ENCODE measurements at regions not wholly inside any gene's neighbourhood (a gene's known extent, or its start where the extent isn't known, plus 50 kb on each side); places are given as distances from the start of the nearest gene placed in this dataset.
"Not testable (repeated sequence)": the region's sequence is repeated elsewhere in the genome, so short reads cannot be mapped to it uniquely, and the experiment has no call there.

DNA sequence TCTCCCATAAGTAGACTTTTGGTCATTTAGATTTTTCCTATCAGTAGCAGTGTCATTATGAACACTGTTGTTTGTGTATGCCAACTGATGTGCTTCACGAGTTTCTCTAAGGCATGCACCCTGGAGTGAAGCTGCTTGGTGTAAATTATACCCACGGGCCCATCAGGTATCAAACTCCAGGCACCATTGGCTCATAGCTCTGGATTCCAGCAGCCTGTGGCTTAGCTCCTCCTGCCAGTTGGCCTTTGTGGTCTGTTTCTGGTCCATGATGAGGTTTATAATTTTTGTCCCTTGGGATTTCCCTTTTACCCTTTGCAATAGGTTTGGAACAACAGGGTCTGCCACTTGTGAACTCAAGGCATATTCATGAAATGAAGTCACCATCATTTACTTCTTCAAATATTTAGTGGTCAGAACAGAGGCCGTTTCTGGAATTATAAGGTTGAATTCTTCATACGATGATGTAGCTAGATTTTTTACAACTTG, 350.5 kb downstream of the PRL start:
- Histone ChIP-seq H3K9me3 (ENCODE audit: control insufficient read depth, insufficient read depth, low read length) (no peaks in the 10 kb centered on the region), H3K27me3 (ENCODE audit: control insufficient read depth, insufficient read depth, low read length) (no peaks in the 10 kb centered on the region), H3K4me3 (ENCODE audit: low read depth, low read length) (no peak overlapping the region), H3K27ac (ENCODE audit: low read depth, low read length) (peak overlapping the region; percentile 81)
- no peak for TF ChIP-seq CTCF (IDR thresholded peaks at IDR 0.05; ENCODE audit: low read depth, low read length)
- DNase-seq (ENCODE audit: low read depth, low spot score): peak; percentile 93
- CTCF ChIA-PET: interaction anchor here (0.7 kb wide), 1 partner anchor 21 kb away, joined by 4 read pairs; no protein-coding TSS in a partner anchor
- POLR2A ChIA-PET: interaction anchor here (0.7 to 1.3 kb wide), 8 partner anchors 10 to 1430 kb away, joined by 3 to 8 read pairs (median 4); partner anchors contain the start of gene SOX4

DNA sequence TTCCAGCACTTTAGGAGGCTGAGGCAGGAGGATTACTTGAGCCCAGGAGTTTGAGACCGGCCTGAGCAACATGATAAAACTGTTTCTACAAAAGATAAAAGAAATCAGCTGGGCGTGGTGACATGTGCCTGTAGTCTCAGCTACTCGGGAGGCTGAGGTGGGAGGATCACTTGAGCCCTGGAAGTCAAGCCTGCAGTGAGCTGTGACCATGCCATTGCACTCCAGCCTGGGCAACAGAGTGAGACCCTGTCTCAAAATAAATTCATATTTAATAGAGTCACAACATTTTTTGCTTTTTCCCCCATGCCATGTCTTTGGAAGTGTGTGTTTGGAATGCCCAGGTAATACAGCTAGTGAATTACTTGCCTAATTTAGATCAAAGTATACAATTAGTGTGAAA, 349.6 kb downstream of the PRL start:
- H3K4me3 ChIP-seq (ENCODE audit: low read depth, low read length); H3K27me3 ChIP-seq (ENCODE audit: control insufficient read depth, insufficient read depth, low read length); CTCF ChIA-PET; H3K27ac ChIP-seq (ENCODE audit: low read depth, low read length); H3K9me3 ChIP-seq (ENCODE audit: control insufficient read depth, insufficient read depth, low read length); DNase-seq (ENCODE audit: low read depth, low spot score): not testable (repeated sequence)
- POLR2A ChIA-PET: interaction anchor here (0.6 to 1.3 kb wide), 5 partner anchors 31 to 402 kb away, joined by 3 to 8 read pairs (median 4); no protein-coding TSS in a partner anchor

GRCh38 chr6:21947731-21948386, 349.0 kb downstream of the PRL start:
- no peak for TF ChIP-seq CTCF (IDR thresholded peaks at IDR 0.05; ENCODE audit: low read depth, low read length)
- H3K27ac ChIP-seq (ENCODE audit: low read depth, low read length): no peak overlapping the region
- H3K27me3 ChIP-seq (ENCODE audit: control insufficient read depth, insufficient read depth, low read length): no peaks in the 10 kb centered on the region
- H3K9me3 ChIP-seq (ENCODE audit: control insufficient read depth, insufficient read depth, low read length): no peaks in the 10 kb centered on the region
- ChIA-PET POLR2A (interaction anchor here (0.6 to 0.7 kb wide), 2 partner anchors 175 to 401 kb away, joined by 5 to 8 read pairs; no protein-coding TSS in a partner anchor), CTCF (no interaction called here)
- no peak for DNase-seq (ENCODE audit: low read depth, low spot score)
- no peak overlapping the region for H3K4me3 ChIP-seq (ENCODE audit: low read depth, low read length)

DNA sequence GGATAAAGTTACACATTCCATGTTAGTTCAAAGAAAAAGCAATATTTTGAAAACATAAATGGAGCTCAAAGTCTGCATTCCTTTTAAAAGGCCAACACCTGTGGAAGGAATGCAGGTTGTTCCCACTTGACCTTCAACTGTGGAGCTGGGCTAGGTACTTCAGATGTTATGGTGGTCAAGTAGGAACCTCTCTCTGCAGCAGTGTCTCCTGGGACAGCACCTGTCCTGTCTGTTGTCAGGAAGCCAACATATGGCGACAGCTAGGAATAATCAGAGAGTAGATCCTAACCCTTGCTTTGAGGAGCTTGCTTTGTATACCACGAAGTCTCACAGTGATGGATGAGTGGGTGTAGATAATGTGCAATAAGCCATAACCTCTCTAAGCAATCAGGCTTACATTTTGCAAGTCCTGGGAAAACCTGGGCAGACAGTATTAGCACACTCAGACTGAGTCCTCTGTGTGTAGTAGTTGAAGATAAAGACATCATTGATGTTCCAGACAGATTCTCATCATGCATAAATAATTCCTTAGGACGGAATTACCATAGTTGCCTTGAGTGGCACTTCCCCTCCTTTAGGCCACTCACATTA, 347.5 kb downstream of the PRL start:
- Histone ChIP-seq H3K27ac (ENCODE audit: low read depth, low read length) (no peak overlapping the region), H3K4me3 (ENCODE audit: low read depth, low read length) (no peak overlapping the region), H3K9me3 (ENCODE audit: control insufficient read depth, insufficient read depth, low read length) (no peaks in the 10 kb centered on the region), H3K27me3 (ENCODE audit: control insufficient read depth, insufficient read depth, low read length) (no peaks in the 10 kb centered on the region)
- CTCF ChIA-PET: no interaction called here
- no peak for DNase-seq (ENCODE audit: low read depth, low spot score)
- no peak for TF ChIP-seq CTCF (IDR thresholded peaks at IDR 0.05; ENCODE audit: low read depth, low read length)
- POLR2A ChIA-PET: interaction anchor here (1.2 kb wide), 1 partner anchor 356 kb away, joined by 3 read pairs; the partner anchor contains the start of gene SOX4

DNA sequence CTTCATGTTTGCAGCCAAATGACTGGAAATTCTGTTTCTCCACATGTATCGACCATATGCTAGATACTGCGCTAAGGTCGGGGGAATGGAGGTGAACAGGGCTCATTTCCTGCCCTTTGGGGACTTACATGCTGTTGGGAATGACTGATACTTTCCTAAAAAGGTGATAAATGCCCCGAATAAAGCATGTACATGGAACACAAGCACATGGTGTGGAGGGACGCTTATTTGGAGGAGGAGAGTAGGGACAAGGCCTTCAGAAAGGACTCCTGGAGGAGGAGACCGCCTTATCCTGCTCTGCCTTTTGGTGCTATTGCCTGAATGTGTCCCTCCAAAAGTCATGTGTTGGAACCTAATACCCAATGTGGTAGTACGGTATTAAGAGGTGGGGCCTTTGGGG, 344.5 kb downstream of the PRL start:
- Histone ChIP-seq H3K27me3 (ENCODE audit: control insufficient read depth, insufficient read depth, low read length) (no peaks in the 10 kb centered on the region), H3K4me3 (ENCODE audit: low read depth, low read length) (no peak overlapping the region), H3K27ac (ENCODE audit: low read depth, low read length) (no peak overlapping the region), H3K9me3 (ENCODE audit: control insufficient read depth, insufficient read depth, low read length) (no peaks in the 10 kb centered on the region)
- no peak for DNase-seq (ENCODE audit: low read depth, low spot score)
- ChIA-PET POLR2A (interaction anchor here (0.6 kb wide), 1 partner anchor 194 kb away, joined by 3 read pairs; no protein-coding TSS in a partner anchor), CTCF (no interaction called here)
- TF ChIP-seq CTCF (IDR thresholded peaks at IDR 0.05; ENCODE audit: low read depth, low read length): no peak

Data from AG04450 (cell line).